Activated CD4-positive, alpha-beta T cell treated with anti-CD3 and anti-CD28 coated beads for 48 hours (primary cell): ENCODE measurements at regions not wholly inside any gene's neighbourhood (a gene's known extent, or its start where the extent isn't known, plus 50 kb on each side); places are given as distances from the start of the nearest gene placed in this dataset.
"Not testable (repeated sequence)": the region's sequence is repeated elsewhere in the genome, so short reads cannot be mapped to it uniquely, and the experiment has no call there.

Experiments
- DNase-seq: peaks from one replicate; pipeline ENCODE4 v3.0.0-alpha.2; 2020

DNA sequence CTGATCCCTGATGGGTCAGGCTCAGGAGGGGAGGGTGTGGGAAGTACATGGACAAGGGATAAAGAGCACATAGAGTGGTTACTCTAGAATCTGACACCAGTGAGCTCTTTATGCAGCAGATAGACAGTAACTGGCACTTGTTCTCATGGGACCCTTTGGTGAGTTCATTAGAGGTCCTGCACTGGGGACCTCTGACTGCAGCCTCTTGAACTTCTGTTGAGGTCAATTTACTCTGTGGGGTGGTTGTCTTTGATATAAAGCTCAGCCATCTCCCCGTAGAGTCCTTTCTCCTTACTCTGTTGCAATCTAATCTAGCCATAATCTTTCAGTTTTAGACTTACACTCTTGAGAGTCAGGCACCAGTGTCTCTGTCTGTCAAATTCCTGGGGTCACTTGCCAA lies 222.4 kb downstream of the GPAT3 start:
- DNase-seq = no peak

DNA sequence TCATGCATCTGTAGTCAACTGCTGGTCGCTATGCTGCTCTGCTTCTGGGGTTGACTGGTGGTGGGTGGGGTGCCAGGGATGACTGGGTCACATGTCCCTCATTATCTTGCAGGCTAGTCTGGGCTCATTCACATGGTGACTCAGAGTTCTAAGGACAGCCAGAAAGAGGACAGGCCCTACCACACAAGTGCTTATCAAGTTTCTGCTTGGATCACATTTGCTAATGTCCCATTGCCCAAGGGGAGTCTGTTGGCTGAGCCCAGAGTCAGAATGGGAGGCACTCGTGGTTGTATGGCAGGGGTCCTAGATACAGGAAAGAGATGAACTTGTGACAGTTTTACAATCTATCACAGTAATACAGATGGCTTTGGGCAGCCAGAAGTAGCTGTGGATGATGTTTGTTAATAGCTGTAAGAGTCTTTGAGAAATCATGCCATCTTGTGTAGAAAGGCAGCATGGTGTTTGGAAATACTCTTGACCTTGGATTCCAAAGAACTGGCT lies 221.3 kb downstream of the GPAT3 start:
- no peak for DNase-seq

DNA sequence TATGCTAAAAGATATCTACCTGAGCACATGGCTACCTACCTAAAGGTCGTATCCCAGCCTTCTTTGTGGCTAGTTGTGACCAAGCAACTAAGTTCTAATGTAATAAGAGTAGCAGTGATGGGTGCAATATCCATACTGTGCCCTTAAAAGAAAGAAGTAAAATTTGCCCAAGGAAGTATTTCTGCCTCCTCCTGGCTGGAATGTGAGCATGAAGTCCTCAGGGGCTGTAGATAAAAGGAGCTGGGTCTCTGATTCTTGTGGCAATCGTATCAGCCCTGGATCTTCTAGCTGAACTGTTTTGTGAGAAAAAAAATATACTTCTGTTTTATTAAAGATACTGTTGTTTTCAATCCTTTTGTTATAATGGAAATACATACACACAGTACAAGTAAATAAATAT lies 217.4 kb downstream of the GPAT3 start:
- DNase-seq = no peak

DNA sequence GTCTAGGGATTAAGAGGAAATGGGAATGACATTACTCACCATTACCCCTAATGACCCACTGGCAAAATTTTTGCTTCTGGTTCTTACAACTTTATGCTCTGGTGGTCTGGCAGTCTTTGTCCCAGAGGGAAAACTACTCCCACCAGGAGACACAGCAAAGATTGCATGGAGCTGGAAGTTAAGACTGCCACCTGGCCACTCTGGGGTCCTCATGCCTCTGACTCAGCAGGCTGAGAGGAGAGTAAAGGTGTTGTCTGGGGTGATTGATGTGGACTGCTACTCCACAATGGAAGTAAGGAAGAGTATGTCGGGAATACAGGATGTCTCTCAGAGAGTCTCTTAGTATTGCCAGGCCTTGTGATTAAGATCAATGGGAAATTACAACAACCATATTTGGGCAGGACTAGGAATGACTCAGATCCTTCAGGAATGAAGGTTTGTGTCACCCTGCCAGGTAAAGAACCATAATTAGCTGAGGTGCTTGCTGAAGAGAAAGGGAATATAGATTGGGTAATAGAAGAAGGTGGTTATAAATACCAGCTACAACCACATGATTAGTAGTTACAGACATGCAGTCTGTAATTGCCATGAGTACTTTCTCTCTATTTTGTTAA lies 215.5 kb downstream of the GPAT3 start:
- no peak for DNase-seq

DNA sequence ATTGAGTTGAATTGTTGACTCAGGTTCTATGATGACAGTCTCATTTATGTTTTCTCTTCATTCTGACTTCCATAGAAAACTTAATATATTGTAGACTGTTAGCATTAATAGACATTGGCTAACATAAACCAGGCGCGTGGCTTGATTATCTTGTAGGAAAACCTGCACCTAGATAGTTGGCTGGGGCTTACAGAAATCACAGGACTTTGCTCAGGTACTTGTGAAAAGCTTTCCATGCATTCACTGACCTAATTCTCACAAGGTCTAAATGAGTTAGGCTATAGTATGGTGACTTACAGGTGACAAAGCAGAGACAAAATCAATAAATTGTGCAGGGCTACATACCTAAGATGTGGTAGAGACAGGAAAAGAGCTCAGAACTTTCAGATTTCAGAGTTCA lies 212.8 kb downstream of the GPAT3 start:
- no peak for DNase-seq

DNA sequence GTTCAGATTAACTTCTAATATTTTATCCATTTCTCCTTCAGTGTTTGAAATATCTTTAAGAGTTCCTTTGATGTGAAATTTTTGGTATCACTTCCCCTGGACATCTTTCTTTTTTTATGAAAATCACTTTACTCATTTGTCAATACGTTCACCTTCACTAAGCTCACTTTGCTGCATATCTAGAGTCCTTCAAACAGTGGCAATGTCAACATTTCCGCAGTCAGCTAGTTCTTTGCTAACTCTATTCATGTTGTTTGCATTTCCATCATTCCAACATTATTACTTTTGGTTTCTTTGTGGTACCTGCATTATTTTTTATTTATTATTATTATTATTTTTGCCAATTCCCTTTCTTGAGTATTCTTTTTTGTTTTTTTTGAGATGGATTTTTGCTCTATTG lies 203.0 kb downstream of the GPAT3 start:
- DNase-seq = no peak

DNA sequence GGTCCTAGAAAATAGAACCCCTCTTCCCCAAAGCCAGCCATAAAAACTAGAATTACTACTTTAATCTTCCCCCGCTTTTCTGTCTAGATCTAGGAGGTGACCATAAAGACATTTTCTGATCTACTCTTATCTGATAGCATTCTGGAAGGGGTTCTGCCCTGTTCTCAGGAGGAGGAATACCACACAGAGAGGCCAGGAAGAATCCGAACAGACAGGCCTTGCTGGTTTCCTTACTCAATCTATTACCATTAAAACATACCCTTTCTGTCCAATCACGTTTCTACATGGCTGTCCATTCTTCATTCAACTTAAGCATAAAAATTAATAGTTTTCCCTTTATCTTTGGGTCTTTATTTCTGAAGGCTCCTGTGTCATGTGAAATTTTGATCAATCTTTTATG lies 198.7 kb downstream of the GPAT3 start:
- no peak for DNase-seq

DNA sequence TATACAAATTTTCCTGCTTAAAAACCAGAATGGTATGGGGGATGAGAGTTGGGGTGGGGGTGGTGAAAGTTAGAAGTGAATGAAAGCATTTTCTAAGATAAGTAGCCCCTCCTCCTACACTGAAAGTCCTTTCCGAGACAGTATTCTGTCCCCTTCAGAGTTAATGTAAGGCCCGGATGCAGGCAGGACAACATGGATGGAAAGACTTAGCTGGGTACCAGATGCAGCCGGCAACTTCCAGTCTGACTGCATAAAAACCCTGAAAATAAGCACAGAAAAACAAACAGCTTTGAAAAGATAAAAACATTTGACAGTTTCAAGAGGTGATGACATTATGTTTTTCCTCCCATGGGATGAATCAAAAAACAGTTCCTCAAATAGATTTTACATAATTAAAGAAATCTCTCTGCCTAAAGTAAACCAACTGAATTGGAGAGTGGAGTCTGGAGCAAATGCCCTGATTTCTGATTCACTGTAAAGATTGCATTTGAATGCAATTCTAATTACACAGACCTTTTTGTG lies 196.3 kb downstream of the GPAT3 start:
- DNase-seq = no peak

DNA sequence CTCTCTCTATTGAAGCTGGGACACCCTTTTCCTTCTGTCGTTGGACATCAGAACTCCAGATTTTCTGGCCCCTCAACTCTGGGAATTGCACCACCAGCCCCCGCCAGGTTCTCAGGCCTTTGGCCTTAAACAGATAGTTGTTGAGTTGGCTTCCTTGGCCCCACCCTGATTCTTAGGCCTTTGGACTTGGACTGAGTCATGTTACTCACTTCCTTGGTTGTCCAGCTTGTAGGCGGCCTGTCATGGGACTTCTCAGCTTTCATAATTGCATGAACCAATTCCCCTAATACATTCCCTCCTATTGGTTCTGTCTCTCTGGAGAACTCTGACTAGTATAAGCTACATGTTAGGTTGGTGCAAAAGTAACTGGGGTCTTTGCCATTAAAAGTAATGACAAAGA lies 195.7 kb downstream of the GPAT3 start:
- no peak for DNase-seq

DNA sequence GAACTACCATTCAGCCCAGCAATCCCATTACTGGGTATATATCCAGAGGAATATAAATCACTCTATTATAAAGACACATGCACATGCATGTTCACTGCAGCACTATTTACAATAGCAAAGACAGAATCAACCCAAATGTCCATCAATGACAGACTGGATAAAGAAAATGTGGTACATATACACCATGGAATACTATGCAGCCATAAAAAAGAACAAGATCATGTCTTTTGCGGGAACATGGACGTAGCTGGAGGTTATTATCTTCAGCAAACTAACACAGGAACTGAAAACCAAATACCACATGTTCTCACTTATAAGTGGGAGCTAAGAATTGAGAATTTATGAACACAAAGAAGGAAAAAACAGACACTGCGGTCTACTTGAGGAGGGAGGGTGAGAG lies 195.1 kb downstream of the GPAT3 start:
- DNase-seq = not testable (repeated sequence)

DNA sequence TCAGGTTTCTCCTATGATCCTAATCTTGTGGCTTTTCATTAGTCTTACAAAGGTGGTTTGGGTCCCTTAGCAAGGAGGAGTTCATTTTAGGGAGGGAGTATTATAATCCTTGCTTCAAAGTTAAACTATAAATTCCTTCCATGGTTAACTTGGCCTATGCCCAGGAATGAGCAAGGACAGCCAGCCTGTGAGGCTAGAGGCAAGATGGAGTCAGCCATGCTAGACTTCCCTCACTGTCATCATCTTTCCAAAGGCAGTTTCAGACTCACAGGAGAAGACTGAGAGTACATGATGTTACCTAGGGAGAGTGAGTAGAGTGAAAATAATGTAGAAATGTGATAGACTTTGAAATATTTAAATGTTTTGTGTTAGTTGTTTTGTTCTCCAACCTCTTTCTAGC lies 192.3 kb downstream of the GPAT3 start:
- DNase-seq = no peak

DNA sequence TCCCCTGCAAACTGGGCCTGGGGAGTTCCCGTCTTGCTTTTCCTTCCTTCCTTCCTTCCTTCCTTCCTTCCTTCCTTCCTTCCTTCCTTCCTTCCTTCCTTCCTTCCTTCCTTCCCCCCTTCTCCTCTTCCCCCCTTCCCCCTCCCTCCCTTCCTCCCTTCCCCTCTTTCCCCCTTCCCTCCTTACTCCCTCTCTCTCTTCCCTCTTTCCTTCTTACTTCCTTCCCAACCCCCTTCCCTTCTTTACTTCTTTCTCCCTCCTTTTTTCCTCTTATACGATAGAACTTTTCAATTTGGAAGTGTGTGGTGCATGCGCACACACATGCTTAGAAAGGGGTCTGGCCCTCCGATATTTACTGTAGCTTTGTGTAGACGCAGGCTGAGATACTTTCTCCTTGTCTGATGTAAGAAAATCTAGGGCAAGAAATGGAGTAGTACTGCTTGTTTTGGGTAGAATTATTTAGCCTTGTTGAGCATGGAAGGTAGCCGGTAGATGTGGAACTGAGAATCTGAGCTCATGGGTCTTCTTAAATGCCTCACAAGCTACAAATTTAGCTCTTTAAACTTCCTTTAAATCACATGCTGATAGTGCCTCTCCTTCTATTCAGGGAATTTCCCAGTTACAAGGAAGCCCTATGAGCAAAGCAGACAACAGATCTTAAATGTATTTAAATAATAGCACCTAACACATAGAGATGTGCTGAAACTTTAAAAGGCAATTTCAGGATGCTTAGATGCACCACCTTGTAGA lies 189.6 kb downstream of the GPAT3 start:
- DNase-seq = no peak

DNA sequence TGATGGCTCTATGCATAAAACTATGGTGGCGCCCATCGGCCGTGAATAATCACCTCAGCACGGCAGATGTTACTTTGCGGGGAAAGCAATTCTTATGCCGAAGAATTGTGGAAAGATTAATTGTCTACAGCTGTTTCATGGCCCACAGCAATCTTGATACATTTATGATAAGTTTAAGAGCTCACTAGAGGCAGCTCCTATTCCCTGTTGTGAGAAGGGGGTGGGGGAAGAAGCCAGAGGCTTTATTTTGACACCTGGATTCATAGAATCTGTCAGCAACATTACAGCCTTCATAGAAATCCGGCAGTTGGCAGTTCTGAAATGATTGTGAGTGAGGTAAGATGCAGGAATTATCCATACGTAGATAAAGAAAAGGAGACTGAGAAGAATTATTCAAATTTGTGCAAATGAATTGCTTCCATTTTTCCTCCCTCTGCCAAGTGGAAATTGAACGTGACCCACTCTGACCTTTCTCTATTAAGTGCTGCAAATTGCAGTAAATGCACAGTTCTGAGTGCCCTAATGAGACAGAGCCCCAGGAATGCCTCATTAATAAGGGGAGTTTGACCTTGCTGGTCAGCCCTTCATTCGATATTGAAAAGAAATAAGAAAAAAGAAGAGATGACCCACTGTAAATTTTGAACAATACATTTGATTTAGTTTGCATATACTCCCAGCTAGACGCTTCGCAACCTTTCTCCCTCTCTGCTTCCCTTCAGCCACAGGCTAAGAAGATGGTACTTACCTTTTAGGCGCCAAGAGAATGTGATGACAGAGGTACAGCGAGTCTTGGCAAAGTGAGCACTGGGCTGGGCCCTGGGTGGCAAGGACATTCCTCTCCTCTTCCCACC lies 188.8 kb downstream of the GPAT3 start:
- DNase-seq = no peak

DNA sequence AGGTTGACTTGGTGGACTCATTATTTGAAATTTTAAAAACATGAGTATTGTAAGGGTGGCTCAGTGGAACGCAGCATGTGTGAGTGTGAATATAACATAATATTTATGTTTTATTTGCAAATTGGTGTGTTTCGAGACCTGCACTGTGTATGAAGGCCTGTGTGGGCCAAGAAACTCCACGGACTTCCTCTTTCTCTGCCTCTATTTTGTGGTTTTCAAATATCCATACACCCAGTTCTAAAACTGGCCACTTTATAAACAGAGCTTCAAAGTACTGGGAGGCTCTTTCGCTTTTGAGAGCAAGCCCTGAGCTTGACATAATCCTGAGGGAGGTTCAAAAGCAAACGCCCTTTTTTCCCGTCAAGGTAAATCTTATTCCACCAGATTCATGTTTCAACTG lies 187.7 kb downstream of the GPAT3 start:
- DNase-seq = no peak

DNA sequence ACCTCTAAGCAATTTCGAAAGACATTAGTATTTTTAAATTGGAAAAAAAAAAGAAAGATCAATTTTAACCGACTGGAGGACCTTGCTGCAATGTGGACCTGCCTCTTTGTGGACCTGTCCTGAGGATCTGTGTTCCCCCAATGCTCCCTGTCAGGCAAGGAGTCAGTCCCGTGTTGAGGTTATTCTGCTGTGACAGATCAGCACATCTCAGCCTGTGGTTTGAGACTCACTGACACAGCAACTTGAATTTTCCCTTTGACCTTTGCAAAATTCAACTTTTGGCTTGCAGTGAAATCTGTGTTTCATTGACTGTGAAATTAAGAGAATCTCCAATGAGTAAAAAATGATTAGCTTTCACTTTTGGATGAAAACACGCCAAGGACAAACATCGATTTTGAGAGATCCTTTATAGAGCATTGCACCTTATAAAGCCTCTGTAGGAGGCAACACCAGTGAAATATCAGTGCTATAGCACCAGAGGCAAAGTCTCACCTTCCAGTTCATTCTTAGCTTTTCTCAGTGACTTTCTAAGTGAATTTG lies 186.9 kb downstream of the GPAT3 start:
- no peak for DNase-seq

DNA sequence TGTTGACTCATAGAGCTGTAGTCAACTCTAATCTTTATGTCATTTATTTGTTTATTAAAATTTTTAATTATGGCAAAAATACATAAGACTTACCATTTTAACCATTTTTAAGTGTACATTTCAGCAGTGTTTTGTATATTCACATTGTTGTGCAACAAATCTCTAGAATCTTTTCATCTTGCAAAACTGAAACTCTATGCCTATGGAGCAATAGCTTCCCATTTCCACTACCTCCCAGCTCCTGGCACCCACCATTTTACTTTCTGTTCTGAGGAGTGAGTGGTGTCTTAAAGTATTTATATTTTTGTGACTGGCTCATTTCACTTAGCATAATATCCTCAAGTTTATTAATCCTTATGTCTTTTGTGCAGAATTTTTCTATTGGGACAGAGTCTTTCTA lies 181.0 kb downstream of the GPAT3 start:
- no peak for DNase-seq

DNA sequence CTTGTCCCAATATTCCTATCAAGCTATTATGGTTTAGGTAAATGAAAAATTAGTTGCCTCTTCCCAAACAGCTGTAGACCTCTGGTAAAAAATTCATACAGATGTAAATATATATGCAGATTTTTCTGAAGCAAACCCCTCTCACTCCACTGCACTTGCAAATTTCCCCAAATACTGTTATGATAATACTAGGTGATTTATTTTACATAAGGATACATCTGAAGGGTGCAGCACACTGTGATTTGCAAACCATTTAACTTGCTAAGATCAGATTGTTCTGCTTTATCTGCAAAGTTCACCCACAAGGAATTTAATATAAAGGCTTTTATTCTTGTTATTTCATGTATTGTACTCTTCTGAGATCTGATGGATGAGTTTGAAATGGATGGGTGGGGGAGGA lies 177.0 kb downstream of the GPAT3 start:
- no peak for DNase-seq

DNA sequence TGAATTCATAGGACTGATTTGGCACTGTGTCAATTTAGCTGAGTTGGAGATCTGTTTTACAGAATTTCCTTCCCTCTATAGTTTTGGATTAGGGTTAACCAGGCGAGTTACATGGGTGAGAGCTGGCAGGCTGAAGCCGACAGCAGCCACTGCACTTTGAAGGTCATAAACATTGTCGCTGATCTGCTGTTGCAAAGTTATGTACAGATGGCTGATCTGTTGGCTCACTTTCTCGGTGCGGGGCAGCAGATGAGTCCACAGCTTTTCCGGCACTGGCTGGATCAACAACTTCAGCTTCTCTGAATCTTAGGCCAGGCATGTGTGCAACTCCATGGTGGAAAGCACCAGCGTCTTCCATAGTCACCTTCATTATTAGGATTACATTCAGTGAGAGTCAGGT lies 173.7 kb downstream of the GPAT3 start:
- DNase-seq = no peak

DNA sequence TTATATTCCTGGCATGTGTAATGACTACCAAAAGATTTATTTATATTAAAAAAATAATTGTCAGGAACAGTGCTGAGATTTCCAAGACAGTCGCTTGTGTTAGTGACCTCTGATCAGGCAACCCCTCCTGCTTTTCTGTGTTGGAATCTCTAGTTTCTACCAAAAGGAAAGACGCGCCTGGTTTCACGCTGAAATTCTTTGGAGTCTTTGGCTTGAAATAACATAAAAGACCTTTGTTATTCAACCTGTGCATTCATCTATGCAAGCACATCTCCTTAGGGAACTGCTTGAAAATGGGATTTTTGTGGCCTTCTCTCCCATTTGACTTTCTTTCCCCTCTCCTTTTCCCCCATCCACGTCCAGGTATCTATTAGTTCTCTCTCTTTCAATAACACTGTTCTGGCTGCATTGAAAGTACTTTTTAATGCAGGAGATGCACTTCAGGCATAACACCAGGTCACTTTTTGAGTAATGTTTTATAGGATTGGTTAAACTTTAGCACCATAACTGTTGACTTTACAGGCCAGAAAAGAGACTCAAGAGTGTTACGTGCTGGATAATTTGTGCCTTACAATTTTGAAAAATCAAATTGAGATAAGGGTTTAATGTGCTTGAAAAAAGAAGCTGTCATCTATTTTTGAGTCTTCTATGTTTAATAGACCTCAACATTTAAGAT lies 172.7 kb downstream of the GPAT3 start:
- no peak for DNase-seq

DNA sequence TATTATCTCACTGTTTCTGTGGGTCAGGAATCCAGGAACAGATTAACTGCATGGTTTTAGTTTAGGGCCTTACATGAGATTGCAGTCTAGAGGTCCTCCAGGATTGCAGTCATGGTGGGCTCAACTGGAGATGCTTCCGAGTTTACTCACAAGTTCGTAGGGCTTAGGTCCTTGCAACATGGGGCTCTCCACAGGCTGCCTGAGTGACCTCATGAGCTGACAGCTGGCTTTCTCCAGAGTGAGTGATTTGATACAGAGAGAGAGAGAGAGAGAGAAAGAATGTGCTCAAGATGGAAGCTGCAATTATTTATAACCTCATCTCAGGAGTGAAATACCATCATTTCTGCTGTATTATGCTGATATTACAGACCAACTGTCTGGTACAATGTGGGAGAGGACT lies 168.9 kb downstream of the GPAT3 start:
- no peak for DNase-seq

DNA sequence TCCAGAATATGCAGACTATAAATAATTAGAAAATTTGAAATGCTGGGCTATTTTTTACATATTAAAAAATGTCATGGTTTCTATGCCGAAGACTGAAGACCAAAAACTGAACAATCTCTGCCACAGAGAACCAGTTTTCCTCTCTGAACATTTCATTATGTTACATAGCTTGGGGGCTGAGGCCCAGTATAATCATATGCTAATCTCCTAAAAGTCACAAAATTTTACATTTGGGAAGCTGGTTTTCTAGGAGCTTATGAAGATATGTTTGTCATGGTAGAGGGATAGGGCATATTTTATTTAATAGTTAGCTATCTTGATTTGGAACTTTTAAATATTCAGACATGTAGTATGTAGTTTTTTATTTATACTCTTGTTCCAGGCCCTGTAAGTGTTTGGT lies 167.8 kb downstream of the GPAT3 start:
- DNase-seq = no peak

DNA sequence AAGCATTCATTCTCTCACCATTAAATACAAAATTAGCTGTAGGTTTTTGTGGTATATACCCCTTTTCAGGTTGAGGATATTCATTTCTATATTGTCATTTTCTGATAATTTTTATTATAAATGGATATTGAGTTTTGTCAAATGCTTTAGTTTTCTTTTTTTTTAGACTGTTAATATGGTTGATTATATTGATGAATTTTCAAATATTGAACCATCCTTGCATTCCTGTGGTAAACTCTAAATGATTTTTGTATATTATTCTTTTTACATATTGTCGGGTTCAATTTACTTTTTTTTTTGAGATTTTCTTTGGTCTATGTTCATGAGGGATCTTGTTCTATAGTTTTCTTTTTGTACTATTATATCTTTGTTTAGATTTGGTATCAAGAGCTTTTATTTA lies 165.1 kb downstream of the GPAT3 start:
- no peak for DNase-seq

DNA sequence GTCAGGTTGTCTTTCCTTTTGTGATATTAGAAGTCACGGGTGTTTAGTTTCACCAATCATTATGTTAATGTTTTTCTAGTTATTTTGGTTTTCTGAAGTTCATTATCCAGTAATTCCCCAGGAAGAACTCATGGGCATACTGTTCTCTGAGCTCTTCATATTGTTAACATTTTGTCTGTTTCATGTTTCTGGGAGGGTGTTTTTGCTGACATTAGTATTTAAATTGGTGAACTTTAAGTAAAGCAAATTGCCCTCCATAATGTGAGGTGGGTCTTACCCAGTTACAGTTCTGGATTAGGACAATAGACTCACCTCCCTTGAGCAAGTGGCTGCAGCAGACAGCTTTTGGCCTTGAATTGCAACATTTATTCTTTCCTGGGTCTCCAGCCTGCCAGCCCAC lies 163.4 kb downstream of the GPAT3 start:
- DNase-seq = no peak
